Gastroesophageal sphincter (tissue), 3 donors: ENCODE measurements at regions not wholly inside any gene's neighbourhood (a gene's known extent, or its start where the extent isn't known, plus 50 kb on each side); places are given as distances from the start of the nearest gene placed in this dataset.

Source experiments
- EP300 ChIP-seq: sonication (generic); formaldehyde crosslinking; IDR thresholded peaks from one replicate; pipeline ENCODE4 v1.6.1; 2017; ENCODE audit warnings: antibody characterized with exemption, mild to moderate bottlenecking
- POLR2A ChIP-seq, 2 donors: fragments of 450-650 bp; IDR thresholded peaks; one replicate each; pipeline ENCODE4 v1.6.1; 2017; ENCODE audit warnings: antibody characterized with exemption in 2 of 2, mild to moderate bottlenecking in 2 of 2, moderate library complexity in 1 of 2
- TF ChIP-seq, protein P1 (sequence below), 4 experiments: fragments of 200-600 bp in 2 of 4; fragments of 450-650 bp in 2 of 4; sonication (generic) in 1 of 4; IDR thresholded peaks; one replicate each; pipeline ENCODE4 v1.5.1; 2017 to 2019; ENCODE audit warnings: antibody characterized with exemption in 4 of 4, mild to moderate bottlenecking in 2 of 4, moderate library complexity in 2 of 4

GRCh38 chr7:98528079-98528478 lies 89.0 kb upstream of the NPTX2 start:
- TF ChIP-seq, protein P1, sequence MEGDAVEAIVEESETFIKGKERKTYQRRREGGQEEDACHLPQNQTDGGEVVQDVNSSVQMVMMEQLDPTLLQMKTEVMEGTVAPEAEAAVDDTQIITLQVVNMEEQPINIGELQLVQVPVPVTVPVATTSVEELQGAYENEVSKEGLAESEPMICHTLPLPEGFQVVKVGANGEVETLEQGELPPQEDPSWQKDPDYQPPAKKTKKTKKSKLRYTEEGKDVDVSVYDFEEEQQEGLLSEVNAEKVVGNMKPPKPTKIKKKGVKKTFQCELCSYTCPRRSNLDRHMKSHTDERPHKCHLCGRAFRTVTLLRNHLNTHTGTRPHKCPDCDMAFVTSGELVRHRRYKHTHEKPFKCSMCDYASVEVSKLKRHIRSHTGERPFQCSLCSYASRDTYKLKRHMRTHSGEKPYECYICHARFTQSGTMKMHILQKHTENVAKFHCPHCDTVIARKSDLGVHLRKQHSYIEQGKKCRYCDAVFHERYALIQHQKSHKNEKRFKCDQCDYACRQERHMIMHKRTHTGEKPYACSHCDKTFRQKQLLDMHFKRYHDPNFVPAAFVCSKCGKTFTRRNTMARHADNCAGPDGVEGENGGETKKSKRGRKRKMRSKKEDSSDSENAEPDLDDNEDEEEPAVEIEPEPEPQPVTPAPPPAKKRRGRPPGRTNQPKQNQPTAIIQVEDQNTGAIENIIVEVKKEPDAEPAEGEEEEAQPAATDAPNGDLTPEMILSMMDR (IDR thresholded peaks at IDR 0.05): no peak
- TF ChIP-seq EP300 (no peak), POLR2A (IDR thresholded peaks at IDR 0.05) (no peak)
